ENCODE measurements at regions not wholly inside any gene's neighbourhood (a gene's known extent, or its start where the extent isn't known, plus 50 kb on each side); places are given as distances from the start of the nearest gene placed in this dataset.

- in situ Hi-C loops (cut with MboI; ENCODE audit: low sequenced_read_pairs) = loop anchor here (10.0 kb wide), 1 partner anchor 91 kb away; no protein-coding TSS in a partner anchor
- peaks cover 5% of the 10 kb centered on the region for H3K27me3 ChIP-seq (ENCODE audit: low read depth)
- no peak for DNase-seq (ENCODE audit: low spot score in 2 of 2)
- H3K36me3 ChIP-seq (replicated peaks) = no peaks in the 10 kb centered on the region
- H3K4me1 ChIP-seq = no peaks in the 10 kb centered on the region
- H3K9me3 ChIP-seq = no peaks in the 10 kb centered on the region
- H3K4me3 ChIP-seq = no peak overlapping the region
These were observed 52.9 kb upstream of the HPGDS start for GRCh38 chr4:94395562-94395961.

DNA sequence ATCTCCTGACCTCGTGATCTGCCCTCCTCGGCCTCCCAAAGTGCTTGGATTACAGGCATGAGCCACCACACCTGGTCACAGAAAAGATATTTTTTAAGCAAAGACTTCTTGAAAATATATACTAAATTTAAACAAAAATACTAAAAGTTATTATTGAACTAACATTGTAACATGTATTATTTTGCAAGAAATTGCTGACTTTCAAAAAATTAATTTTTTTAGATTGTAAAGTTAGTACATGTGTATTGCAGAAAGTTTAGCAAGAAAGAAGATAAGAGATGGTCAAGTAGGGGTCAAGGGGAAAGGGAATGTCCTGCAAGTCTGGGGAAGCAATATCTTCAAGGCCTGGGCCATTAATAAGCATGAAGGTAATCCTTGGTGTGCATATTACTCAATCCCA, 54.3 kb upstream of the HPGDS start:
- no peak for DNase-seq (ENCODE audit: low spot score in 2 of 2)
- Histone ChIP-seq H3K36me3 (replicated peaks) (no peaks in the 10 kb centered on the region), H3K4me1 (no peaks in the 10 kb centered on the region), H3K27me3 (ENCODE audit: low read depth) (peaks cover 2% of the 10 kb centered on the region), H3K9me3 (no peaks in the 10 kb centered on the region), H3K4me3 (no peak overlapping the region)
- in situ Hi-C loops (cut with MboI; ENCODE audit: low sequenced_read_pairs) = loop anchor here (10.0 kb wide), 1 partner anchor 92 kb away; no protein-coding TSS in a partner anchor

DNA sequence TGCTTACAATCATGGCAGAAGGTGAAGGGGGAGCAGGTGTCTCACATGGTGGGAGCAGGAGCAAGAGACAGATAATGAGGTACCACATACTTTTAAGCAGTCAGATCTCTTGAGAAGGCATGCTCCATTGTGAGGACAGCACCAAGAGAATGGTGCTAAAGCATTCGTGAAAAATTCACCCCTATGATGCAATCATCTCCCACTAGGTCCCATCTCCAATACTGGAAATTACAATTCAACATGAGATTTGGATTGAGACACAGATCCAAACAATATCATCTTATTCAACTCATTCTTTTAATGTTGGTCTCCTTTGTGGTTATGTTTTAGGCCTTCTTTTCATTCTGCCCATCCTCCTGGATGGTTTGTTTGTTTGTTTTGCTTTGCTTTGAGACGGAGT, 54.1 kb upstream of the PDLIM5 start:
- Histone ChIP-seq H3K27me3 (ENCODE audit: low read depth) (no peaks in the 10 kb centered on the region; the same call in 1 of the 2 replicates), H3K9me3 (no peaks in the 10 kb centered on the region), H3K4me3 (no peak overlapping the region), H3K36me3 (replicated peaks) (no peaks in the 10 kb centered on the region), H3K4me1 (no peaks in the 10 kb centered on the region)
- DNase-seq (ENCODE audit: low spot score in 2 of 2) = no peak
- in situ Hi-C loops (cut with MboI; ENCODE audit: low sequenced_read_pairs) = loop anchor here (10.0 kb wide), 1 partner anchor 93 kb away; no protein-coding TSS in a partner anchor

DNA sequence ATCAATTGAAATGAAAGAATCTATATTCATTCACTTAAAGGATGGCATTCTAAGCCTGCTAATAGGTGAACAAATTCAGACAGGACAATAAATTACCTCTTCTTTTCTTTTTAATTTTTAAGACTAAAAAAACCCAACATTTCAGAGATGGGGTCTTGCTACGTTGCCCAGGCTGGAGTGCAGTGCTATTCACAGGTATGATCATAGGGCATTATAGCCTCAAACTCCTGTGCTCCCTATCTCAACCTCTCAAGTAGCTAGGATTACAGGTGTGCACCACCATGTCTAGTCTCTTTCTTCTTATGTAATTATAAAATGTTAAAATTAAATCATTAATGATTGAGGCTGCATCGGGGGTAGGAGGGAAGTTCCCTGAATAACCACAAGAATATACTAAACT, 52.5 kb upstream of the PDLIM5 start:
- H3K4me1 ChIP-seq = no peaks in the 10 kb centered on the region
- H3K4me3 ChIP-seq = no peak overlapping the region
- in situ Hi-C loops (cut with MboI; ENCODE audit: low sequenced_read_pairs) = loop anchor here (10.0 kb wide), 1 partner anchor 94 kb away; no protein-coding TSS in a partner anchor
- H3K9me3 ChIP-seq = no peaks in the 10 kb centered on the region
- no peak for DNase-seq (ENCODE audit: low spot score in 2 of 2)
- no peaks in the 10 kb centered on the region; the same call in 1 of the 2 replicates for H3K27me3 ChIP-seq (ENCODE audit: low read depth)
- H3K36me3 ChIP-seq (replicated peaks) = no peaks in the 10 kb centered on the region

GRCh38 chr4:94399721-94400120, 52.0 kb upstream of the PDLIM5 start:
- no peak for DNase-seq (ENCODE audit: low spot score in 2 of 2)
- in situ Hi-C loops (cut with MboI; ENCODE audit: low sequenced_read_pairs) = loop anchor here (10.0 kb wide), 2 partner anchors 95 to 195 kb away; no protein-coding TSS in a partner anchor
- H3K36me3 ChIP-seq (replicated peaks) = no peaks in the 10 kb centered on the region
- no peaks in the 10 kb centered on the region for H3K4me1 ChIP-seq
- no peak overlapping the region for H3K4me3 ChIP-seq
- H3K27me3 ChIP-seq (ENCODE audit: low read depth) = no peaks in the 10 kb centered on the region
- H3K9me3 ChIP-seq = no peaks in the 10 kb centered on the region

DNA sequence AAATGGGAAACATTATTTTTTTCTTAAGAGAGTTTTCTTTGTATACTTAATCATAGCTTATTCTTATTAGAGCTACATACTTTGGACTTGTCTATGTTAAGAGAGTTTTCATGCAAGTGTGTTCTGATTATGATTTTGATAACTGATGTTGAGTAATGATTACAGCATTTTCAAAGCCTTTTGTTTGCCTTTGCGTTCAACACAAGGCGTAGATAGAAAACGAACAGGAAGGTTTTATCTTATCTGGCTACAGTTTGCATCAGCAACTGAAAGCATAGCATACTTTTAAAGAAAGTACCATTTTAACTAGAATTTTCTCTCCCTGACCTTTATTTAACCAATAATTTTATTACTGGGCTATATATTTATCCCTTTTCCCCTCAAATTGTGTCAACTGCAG, 51.6 kb upstream of the PDLIM5 start:
- Histone ChIP-seq H3K27me3 (ENCODE audit: low read depth) (no peaks in the 10 kb centered on the region), H3K36me3 (replicated peaks) (no peaks in the 10 kb centered on the region), H3K9me3 (no peaks in the 10 kb centered on the region), H3K4me1 (no peaks in the 10 kb centered on the region), H3K4me3 (no peak overlapping the region)
- in situ Hi-C loops (cut with MboI; ENCODE audit: low sequenced_read_pairs) = loop anchor here (10.0 kb wide), 1 partner anchor 195 kb away; no protein-coding TSS in a partner anchor
- DNase-seq (ENCODE audit: low spot score in 2 of 2) = no peak

Data from HAP-1 (cell line).